ENCODE measurements at regions not wholly inside any gene's neighbourhood (a gene's known extent, or its start where the extent isn't known, plus 50 kb on each side); places are given as distances from the start of the nearest gene placed in this dataset.

- 5% methylated on average over 1 of the region's 1 CpG for WGBS (ENCODE audit: insufficient coverage, insufficient replicate concordance, low lambda C conversion rate, missing lambda C conversion rate)
- Histone ChIP-seq H3K9ac (ENCODE audit: control insufficient read depth, insufficient read depth, low read length) (no peak overlapping the region), H3K27me3 (replicated peaks in 1 of 2; ENCODE audit: control insufficient read depth in 2 of 2, insufficient read depth in 2 of 2, low read length in 1 of 2) (no peaks in the 10 kb centered on the region; a peak in 2 of 4 replicates), H2AFZ (ENCODE audit: control insufficient read depth, low read depth, low read length) (no peak overlapping the region), H3K4me1 (ENCODE audit: control insufficient read depth, insufficient read depth, low read length) (no peaks in the 10 kb centered on the region), H3K79me2 (ENCODE audit: control insufficient read depth, insufficient read depth, low read length) (no peaks in the 10 kb centered on the region), H3K36me3 (ENCODE audit: control insufficient read depth in 2 of 2, insufficient read depth in 2 of 2, low read length in 1 of 2) (no peaks in the 10 kb centered on the region), H3K4me3 (no peak overlapping the region), H3K4me2 (ENCODE audit: control insufficient read depth, insufficient read depth) (no peak overlapping the region), H3K27ac (ENCODE audit: control insufficient read depth, insufficient read depth) (no peak overlapping the region), H4K20me1 (ENCODE audit: control insufficient read depth, insufficient read depth) (no peaks in the 10 kb centered on the region), H3K9me3 (replicated peaks; ENCODE audit: control insufficient read depth, insufficient read depth, low read length) (no peaks in the 10 kb centered on the region; the same call in 2 of the 3 replicates)
- intact Hi-C loops (cut with micrococcal nuclease; ENCODE audit: unreplicated experiment) (no loop called here), in situ Hi-C loops (cut with MboI) (no loop called here)
- BruUV-seq (replicated peaks), result no TSS peak
- FAIRE-seq (no peak), DNase-seq (ENCODE audit: low read depth, low spot score) (no peak), ATAC-seq (no peak)
- POLR2A ChIA-PET, result no interaction called here
- CTCF ChIA-PET, result interaction anchor here (0.6 kb wide), 1 partner anchor 220 kb away, joined by 3 read pairs; no protein-coding TSS in a partner anchor
- TF ChIP-seq IKZF1 (conservative IDR thresholded peaks at IDR 0.05) (no peak), SKIL (IDR thresholded peaks at IDR 0.05; ENCODE audit: low read depth, poor library complexity, severe bottlenecking) (no peak), ZBTB11 (CRISPR knock-in tag; IDR thresholded peaks at IDR 0.05) (no peak), STAT1 (conservative IDR thresholded peaks at IDR 0.05) (no peak), PBX3 (IDR thresholded peaks at IDR 0.05; ENCODE audit: insufficient replicate concordance, low read depth, low read length) (no peak), ZBTB33 (IDR thresholded peaks at IDR 0.05) (no peak), SRF (IDR thresholded peaks at IDR 0.05; ENCODE audit: low read depth in 2 of 2, low read length in 2 of 2) (no peak), POLR2A (IDR thresholded peaks at IDR 0.05; ENCODE audit: low read depth, low read length) (no peak)
- TF ChIP-seq, protein P1, sequence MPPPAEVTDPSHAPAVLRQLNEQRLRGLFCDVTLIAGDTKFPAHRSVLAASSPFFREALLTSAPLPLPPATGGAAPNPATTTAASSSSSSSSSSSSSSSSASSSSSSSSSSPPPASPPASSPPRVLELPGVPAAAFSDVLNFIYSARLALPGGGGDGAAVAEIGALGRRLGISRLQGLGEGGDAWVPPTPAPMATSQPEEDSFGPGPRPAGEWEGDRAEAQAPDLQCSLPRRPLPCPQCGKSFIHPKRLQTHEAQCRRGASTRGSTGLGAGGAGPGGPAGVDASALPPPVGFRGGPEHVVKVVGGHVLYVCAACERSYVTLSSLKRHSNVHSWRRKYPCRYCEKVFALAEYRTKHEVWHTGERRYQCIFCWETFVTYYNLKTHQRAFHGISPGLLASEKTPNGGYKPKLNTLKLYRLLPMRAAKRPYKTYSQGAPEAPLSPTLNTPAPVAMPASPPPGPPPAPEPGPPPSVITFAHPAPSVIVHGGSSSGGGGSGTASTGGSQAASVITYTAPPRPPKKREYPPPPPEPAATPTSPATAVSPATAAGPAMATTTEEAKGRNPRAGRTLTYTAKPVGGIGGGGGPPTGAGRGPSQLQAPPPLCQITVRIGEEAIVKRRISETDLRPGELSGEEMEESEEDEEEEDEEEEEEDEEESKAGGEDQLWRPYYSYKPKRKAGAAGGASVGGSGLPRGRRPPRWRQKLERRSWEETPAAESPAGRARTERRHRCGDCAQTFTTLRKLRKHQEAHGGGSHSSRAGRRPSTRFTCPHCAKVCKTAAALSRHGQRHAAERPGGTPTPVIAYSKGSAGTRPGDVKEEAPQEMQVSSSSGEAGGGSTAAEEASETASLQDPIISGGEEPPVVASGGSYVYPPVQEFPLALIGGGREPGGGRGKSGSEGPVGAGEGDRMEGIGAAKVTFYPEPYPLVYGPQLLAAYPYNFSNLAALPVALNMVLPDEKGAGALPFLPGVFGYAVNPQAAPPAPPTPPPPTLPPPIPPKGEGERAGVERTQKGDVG (CRISPR knock-in tag; IDR thresholded peaks at IDR 0.05), result no peak
- TF ChIP-seq, protein P2, sequence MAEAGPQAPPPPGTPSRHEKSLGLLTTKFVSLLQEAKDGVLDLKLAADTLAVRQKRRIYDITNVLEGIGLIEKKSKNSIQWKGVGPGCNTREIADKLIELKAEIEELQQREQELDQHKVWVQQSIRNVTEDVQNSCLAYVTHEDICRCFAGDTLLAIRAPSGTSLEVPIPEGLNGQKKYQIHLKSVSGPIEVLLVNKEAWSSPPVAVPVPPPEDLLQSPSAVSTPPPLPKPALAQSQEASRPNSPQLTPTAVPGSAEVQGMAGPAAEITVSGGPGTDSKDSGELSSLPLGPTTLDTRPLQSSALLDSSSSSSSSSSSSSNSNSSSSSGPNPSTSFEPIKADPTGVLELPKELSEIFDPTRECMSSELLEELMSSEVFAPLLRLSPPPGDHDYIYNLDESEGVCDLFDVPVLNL (IDR thresholded peaks at IDR 0.05; ENCODE audit: low read depth, low read length), result no peak
- SMC1A ChIA-PET (ENCODE audit: uncharacterized antibody, unreplicated experiment), result no interaction called here
- RAD21 ChIA-PET (ENCODE audit: unreplicated experiment), result no interaction called here
Observed at GRCh38 chr15:100829457-100829856, 50.2 kb upstream of the ALDH1A3 start.

All from GM12878 (cell line).